GM12872 (cell line): ENCODE measurements at regions not wholly inside any gene's neighbourhood (a gene's known extent, or its start where the extent isn't known, plus 50 kb on each side); places are given as distances from the start of the nearest gene placed in this dataset.

Experiments used
- CTCF ChIP-seq: IDR thresholded peaks from 3 replicates; pipeline ENCODE4 v1.5.1; 2011; ENCODE audit warnings: low read depth, mild to moderate bottlenecking, low read length, moderate library complexity; ENCODE audit not compliant: insufficient read depth

- no peak for TF ChIP-seq CTCF
Measured at GRCh38 chr7:19830604-19831003, 57.2 kb upstream of the TMEM196 start.
